ENCODE measurements at regions not wholly inside any gene's neighbourhood (a gene's known extent, or its start where the extent isn't known, plus 50 kb on each side); places are given as distances from the start of the nearest gene placed in this dataset.

- TF ChIP-seq RAD21 (IDR thresholded peaks at IDR 0.05; ENCODE audit: low read depth) (no peak), USF1 (IDR thresholded peaks at IDR 0.05) (no peak), EGR1 (IDR thresholded peaks at IDR 0.05) (no peak), TAF1 (IDR thresholded peaks at IDR 0.05; ENCODE audit: low read depth) (no peak), EP300 (IDR thresholded peaks at IDR 0.05; ENCODE audit: borderline replicate concordance) (no peak), FOXM1 (IDR thresholded peaks at IDR 0.05; ENCODE audit: borderline replicate concordance, low read depth) (no peak), CEBPB (IDR thresholded peaks at IDR 0.05) (no peak), ZBTB7A (IDR thresholded peaks at IDR 0.05; ENCODE audit: low read depth) (no peak), REST (IDR thresholded peaks at IDR 0.05; ENCODE audit: low read depth) (no peak), YY1 (IDR thresholded peaks at IDR 0.05; ENCODE audit: low read depth) (no peak), TEAD4 (IDR thresholded peaks at IDR 0.05) (no peak), TCF12 (IDR thresholded peaks at IDR 0.05; ENCODE audit: low read depth) (no peak), NFIC (IDR thresholded peaks at IDR 0.05) (no peak), CREB1 (IDR thresholded peaks at IDR 0.05; ENCODE audit: low read depth) (no peak), MAX (IDR thresholded peaks at IDR 0.05) (no peak)
Measured at GRCh38 chr1:24266998-24267397, 52.2 kb upstream of the GRHL3 start.

- TF ChIP-seq TEAD4 (IDR thresholded peaks at IDR 0.05) (peak; percentile 40; the same call in 1 of the 2 replicates), CREB1 (IDR thresholded peaks at IDR 0.05; ENCODE audit: low read depth) (no peak)
Measured at GRCh38 chr1:24266398-24266941, 52.7 kb upstream of the GRHL3 start.

- TF ChIP-seq REST (IDR thresholded peaks at IDR 0.05; ENCODE audit: low read depth) (no peak), ZBTB7A (IDR thresholded peaks at IDR 0.05; ENCODE audit: low read depth) (no peak), NFIC (IDR thresholded peaks at IDR 0.05) (no peak), FOXM1 (IDR thresholded peaks at IDR 0.05; ENCODE audit: borderline replicate concordance, low read depth) (no peak), TAF1 (IDR thresholded peaks at IDR 0.05; ENCODE audit: low read depth) (no peak), YY1 (IDR thresholded peaks at IDR 0.05; ENCODE audit: low read depth) (no peak), TCF12 (IDR thresholded peaks at IDR 0.05; ENCODE audit: low read depth) (no peak), USF1 (IDR thresholded peaks at IDR 0.05) (no peak), RAD21 (IDR thresholded peaks at IDR 0.05; ENCODE audit: low read depth) (no peak), TEAD4 (IDR thresholded peaks at IDR 0.05) (no peak), CEBPB (IDR thresholded peaks at IDR 0.05) (no peak)
Measured at GRCh38 chr1:24263746-24264145, 55.4 kb upstream of the GRHL3 start.

- TF ChIP-seq FOXM1 (IDR thresholded peaks at IDR 0.05; ENCODE audit: borderline replicate concordance, low read depth) (no peak), MAX (IDR thresholded peaks at IDR 0.05) (no peak), EP300 (IDR thresholded peaks at IDR 0.05; ENCODE audit: borderline replicate concordance) (no peak), ZBTB7A (IDR thresholded peaks at IDR 0.05; ENCODE audit: low read depth) (no peak), TCF12 (IDR thresholded peaks at IDR 0.05; ENCODE audit: low read depth) (no peak), USF1 (IDR thresholded peaks at IDR 0.05) (no peak), EGR1 (IDR thresholded peaks at IDR 0.05) (no peak), REST (IDR thresholded peaks at IDR 0.05; ENCODE audit: low read depth) (no peak), RAD21 (IDR thresholded peaks at IDR 0.05; ENCODE audit: low read depth) (no peak)
Measured at GRCh38 chr1:24263211-24263610, 55.9 kb upstream of the GRHL3 start.
